ENCODE measurements at regions not wholly inside any gene's neighbourhood (a gene's known extent, or its start where the extent isn't known, plus 50 kb on each side); places are given as distances from the start of the nearest gene placed in this dataset.
"Not testable (repeated sequence)": the region's sequence is repeated elsewhere in the genome, so short reads cannot be mapped to it uniquely, and the experiment has no call there.

GRCh38 chr21:14058566-14058965, 152.2 kb downstream of the LIPI start:
- DNase-seq (ENCODE audit: low read depth): no peak
- no peak overlapping the region for H3K4me3 ChIP-seq (ENCODE audit: low read depth, low read length)

- DNase-seq (ENCODE audit: low read depth); H3K4me3 ChIP-seq (ENCODE audit: low read depth, low read length): not testable (repeated sequence)
These were observed 152.8 kb downstream of the LIPI start for GRCh38 chr21:14057841-14058481.

GRCh38 chr21:14057313-14057712, 153.4 kb downstream of the LIPI start:
- H3K4me3 ChIP-seq (ENCODE audit: low read depth, low read length): no peak overlapping the region
- no peak for DNase-seq (ENCODE audit: low read depth)

GRCh38 chr21:14056771-14057191, 154.0 kb downstream of the LIPI start:
- DNase-seq (ENCODE audit: low read depth): no peak
- H3K4me3 ChIP-seq (ENCODE audit: low read depth, low read length): no peak overlapping the region

GRCh38 chr21:14055746-14056515, 154.8 kb downstream of the LIPI start:
- not testable (repeated sequence) for DNase-seq (ENCODE audit: low read depth); H3K4me3 ChIP-seq (ENCODE audit: low read depth, low read length)

GRCh38 chr21:14054682-14055081, 156.1 kb downstream of the LIPI start:
- no peak overlapping the region for H3K4me3 ChIP-seq (ENCODE audit: low read depth, low read length)
- DNase-seq (ENCODE audit: low read depth): no peak

GRCh38 chr21:14050121-14050520, 160.6 kb downstream of the LIPI start:
- H3K4me3 ChIP-seq (ENCODE audit: low read depth, low read length): no peak overlapping the region
- DNase-seq (ENCODE audit: low read depth): no peak

GRCh38 chr21:14046401-14046800, 164.4 kb downstream of the LIPI start:
- no peak for DNase-seq (ENCODE audit: low read depth)
- H3K4me3 ChIP-seq (ENCODE audit: low read depth, low read length): no peak overlapping the region

- no peak overlapping the region for H3K4me3 ChIP-seq (ENCODE audit: low read depth, low read length)
- DNase-seq (ENCODE audit: low read depth): no peak
These were observed 170.4 kb downstream of the LIPI start for GRCh38 chr21:14040386-14040785.

GRCh38 chr21:14028619-14029018, 182.1 kb downstream of the LIPI start:
- not testable (repeated sequence) for H3K4me3 ChIP-seq (ENCODE audit: low read depth, low read length); DNase-seq (ENCODE audit: low read depth)

- peak; percentile 79 for DNase-seq (ENCODE audit: low read depth)
These were observed 183.4 kb downstream of the LIPI start for GRCh38 chr21:14027235-14027869.

GRCh38 chr21:14020108-14020507, 190.6 kb downstream of the LIPI start:
- not testable (repeated sequence) for DNase-seq (ENCODE audit: low read depth); H3K4me3 ChIP-seq (ENCODE audit: low read depth, low read length)

More at GRCh38 chr21:14027235-14027869, 183.4 kb downstream of the LIPI start:
- peak overlapping the region; percentile 62 for H3K4me3 ChIP-seq (ENCODE audit: low read depth, low read length)

- not testable (repeated sequence) for DNase-seq (ENCODE audit: low read depth); H3K4me3 ChIP-seq (ENCODE audit: low read depth, low read length)
These were observed 194.9 kb downstream of the LIPI start for GRCh38 chr21:14015841-14016240.

- DNase-seq (ENCODE audit: low read depth); H3K4me3 ChIP-seq (ENCODE audit: low read depth, low read length): not testable (repeated sequence)
These were observed 196.9 kb downstream of the LIPI start for GRCh38 chr21:14013623-14014498.

- no peak overlapping the region for H3K4me3 ChIP-seq (ENCODE audit: low read depth, low read length)
- DNase-seq (ENCODE audit: low read depth): no peak
These were observed 197.6 kb downstream of the LIPI start for GRCh38 chr21:14013056-14013603.

- no peak overlapping the region for H3K4me3 ChIP-seq (ENCODE audit: low read depth, low read length)
- DNase-seq (ENCODE audit: low read depth): no peak
These were observed 198.3 kb downstream of the LIPI start for GRCh38 chr21:14012409-14012808.

GRCh38 chr21:14011751-14012150, 199.0 kb downstream of the LIPI start:
- not testable (repeated sequence) for H3K4me3 ChIP-seq (ENCODE audit: low read depth, low read length); DNase-seq (ENCODE audit: low read depth)

GRCh38 chr21:14011149-14011548, 199.6 kb downstream of the LIPI start:
- not testable (repeated sequence) for H3K4me3 ChIP-seq (ENCODE audit: low read depth, low read length); DNase-seq (ENCODE audit: low read depth)

GRCh38 chr21:14010729-14011128, 200.0 kb downstream of the LIPI start:
- no peak overlapping the region for H3K4me3 ChIP-seq (ENCODE audit: low read depth, low read length)
- no peak for DNase-seq (ENCODE audit: low read depth)
